A549 (cell line): ENCODE measurements at regions not wholly inside any gene's neighbourhood (a gene's known extent, or its start where the extent isn't known, plus 50 kb on each side); places are given as distances from the start of the nearest gene placed in this dataset.

Source experiments
- ATAC-seq, 2 experiments: fragments of 200-7000 bp in 1 of 2; fragments of >200 bp in 1 of 2; cut with Nextera tagmentation in 1 of 2; cut with Tn5 transposase in 1 of 2; 3 replicates each; pipeline versions ENCODE4 v1.8.0 to v1.9.1; 2018 to 2020; ENCODE audit warnings: mild to moderate bottlenecking in 1 of 2, moderate library complexity in 1 of 2
- CTCF ChIA-PET: fragments of 300-600 bp; sonication (Branson Sonifier 250); formaldehyde crosslinking; extraction: SDS; loops from one replicate; lab custom pipeline; 2021; ENCODE audit warnings: antibody characterized with exemption, inconsistent platforms; lab: Yijun Ruan, JAX
- POLR2A ChIA-PET: fragments of 350-600 bp; formaldehyde crosslinking; extraction: SDS; loops from one replicate; lab custom pipeline; 2021; ENCODE audit warnings: antibody characterized with exemption, inconsistent platforms; lab: Yijun Ruan, JAX
- DNase-seq, 2 experiments: peaks; one replicate each; pipeline versions ENCODE4 v3.0.0 to v3.0.0-alpha.2; 2011 to 2016; ENCODE audit warnings: low read depth in 1 of 2, low spot score in 1 of 2
- FAIRE-seq: peaks from 2 replicates; lab custom pipeline; 2011; peaks lifted over from hg19 to GRCh38; lab: Jason Lieb, UNC
- H3K27ac ChIP-seq, 2 experiments: fragments of >200 bp; sonication (Bioruptor Twin); formaldehyde crosslinking; 3 replicates each; pipeline ENCODE4 v1.5.1; 2016 to 2017
- H3K4me1 ChIP-seq: fragments of >200 bp; sonication (Bioruptor Twin); formaldehyde crosslinking; 3 replicates; pipeline ENCODE4 v1.6.1; 2016
- H3K4me2 ChIP-seq: fragments of >200 bp; sonication (Bioruptor Twin); formaldehyde crosslinking; 3 replicates; pipeline ENCODE4 v1.6.1; 2016
- H3K4me3 ChIP-seq: fragments of >200 bp; sonication (Bioruptor Twin); formaldehyde crosslinking; 3 replicates; pipeline ENCODE4 v1.5.1; 2016
- H3K9me3 ChIP-seq: fragments of >200 bp; sonication (Bioruptor Twin); formaldehyde crosslinking; 3 replicates; pipeline ENCODE4 v1.6.1; 2016
- CBX8 ChIP-seq: fragments of 200-600 bp; sonication (generic); IDR thresholded peaks from 2 replicates; pipeline ENCODE4 v1.6.1; 2016
- EHF ChIP-seq: fragments of 250-450 bp; sonication (Bioruptor Pico); IDR thresholded peaks from 2 replicates; pipeline ENCODE4 v1.5.0; 2020; ENCODE audit warnings: mild to moderate bottlenecking
- EP300 ChIP-seq, 2 experiments: fragments of >200 bp; sonication (Bioruptor Twin); formaldehyde crosslinking; IDR thresholded peaks; 2 replicates in 1 of 2; 3 replicates in 1 of 2; pipeline ENCODE4 v1.6.1; 2016 to 2017
- ESRRA ChIP-seq: fragments of 150-350 bp; IDR thresholded peaks from 2 replicates; pipeline ENCODE4 v1.6.1; 2014; ENCODE audit warnings: mild to moderate bottlenecking, low read length, borderline replicate concordance
- FOSB ChIP-seq: fragments of 250-450 bp; sonication (Bioruptor Pico); IDR thresholded peaks from 2 replicates; pipeline ENCODE4 v1.5.0; 2020; ENCODE audit warnings: mild to moderate bottlenecking, moderate library complexity
- GATA3 ChIP-seq: IDR thresholded peaks from 2 replicates; pipeline ENCODE4 v1.6.1; 2012; ENCODE audit warnings: borderline replicate concordance
- HOXA7 ChIP-seq: fragments of 250-450 bp; sonication (Bioruptor Pico); IDR thresholded peaks from 2 replicates; pipeline ENCODE4 v1.5.0; 2020; ENCODE audit warnings: mild to moderate bottlenecking, moderate library complexity
- MAZ ChIP-seq: fragments of 150-350 bp; IDR thresholded peaks from 2 replicates; pipeline ENCODE4 v1.6.1; 2014; ENCODE audit warnings: antibody characterized with exemption, low read depth, low read length, borderline replicate concordance
- RAD21 ChIP-seq, 2 experiments: fragments of >200 bp in 1 of 2; sonication (Bioruptor Twin) in 1 of 2; formaldehyde crosslinking in 1 of 2; IDR thresholded peaks in 1 of 2; conservative IDR thresholded peaks in 1 of 2; 2 replicates in 1 of 2; 3 replicates in 1 of 2; pipeline ENCODE4 v1.6.1; 2012 to 2018; ENCODE audit warnings: inconsistent platforms in 1 of 2
- RARB ChIP-seq: fragments of 250-450 bp; sonication (Bioruptor Pico); IDR thresholded peaks from 2 replicates; pipeline ENCODE4 v1.8.0; 2021; ENCODE audit warnings: mild to moderate bottlenecking, moderate library complexity
- RFX5 ChIP-seq: fragments of 450-650 bp; IDR thresholded peaks from 2 replicates; pipeline ENCODE4 v1.7.1; 2014; ENCODE audit warnings: antibody characterized with exemption, mild to moderate bottlenecking, moderate library complexity
- TP53 ChIP-seq: fragments of 250-450 bp; sonication (Bioruptor Pico); IDR thresholded peaks from 2 replicates; pipeline ENCODE4 v1.5.0; 2021; ENCODE audit warnings: mild to moderate bottlenecking, moderate library complexity
- WGBS: methylation state at CpG from one replicate; pipeline ENCODE4 v1.1.6; 2017; ENCODE audit errors: missing lambda C conversion rate; 5-methylcytosine and 5-hydroxymethylcytosine counted together
- TF ChIP-seq, protein P1 (sequence below): fragments of >200 bp; sonication (Bioruptor Twin); formaldehyde crosslinking; IDR thresholded peaks from 3 replicates; pipeline ENCODE4 v1.6.1; 2016
- TF ChIP-seq, protein P2 (sequence below): fragments of 200-600 bp; sonication (generic); IDR thresholded peaks from 2 replicates; pipeline ENCODE4 v1.6.1; 2016; ENCODE audit warnings: antibody characterized with exemption, mild to moderate bottlenecking, moderate library complexity
- TF ChIP-seq, protein P3 (sequence below): fragments of 150-350 bp; IDR thresholded peaks from 2 replicates; pipeline ENCODE4 v1.6.1; 2014; ENCODE audit warnings: low read depth, mild to moderate bottlenecking, low read length
- TF ChIP-seq, protein P4 (sequence below): fragments of >200 bp; sonication (Bioruptor Twin); formaldehyde crosslinking; IDR thresholded peaks from 3 replicates; pipeline ENCODE4 v1.5.1; 2016
- TF ChIP-seq, protein P5 (sequence below): fragments of 250-450 bp; sonication (Bioruptor Pico); IDR thresholded peaks from 2 replicates; pipeline ENCODE4 v1.5.0; 2021; ENCODE audit warnings: mild to moderate bottlenecking, moderate library complexity, borderline replicate concordance

DNA sequence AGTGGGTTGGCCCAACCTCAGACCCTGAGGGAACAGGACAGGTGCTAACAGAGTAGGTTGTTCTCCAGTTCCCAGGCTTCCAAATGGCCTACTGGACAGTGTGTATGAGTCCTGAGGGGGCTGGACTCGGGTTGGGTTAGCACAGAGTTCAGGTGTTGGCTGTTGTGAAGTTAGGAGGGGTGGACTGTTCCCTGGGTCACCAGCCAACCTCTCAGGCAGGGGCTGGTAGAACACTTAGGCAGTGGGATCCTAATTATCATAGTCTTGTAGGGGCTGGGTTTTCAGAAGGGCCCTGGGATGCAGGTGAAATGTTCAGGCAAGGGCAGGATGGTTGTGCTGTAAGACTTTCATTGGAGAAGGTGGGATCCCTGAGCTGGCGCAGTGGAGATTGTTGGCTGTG is 293.0 kb downstream of the ZWINT start:
- 40% methylated on average over 2 of the region's 2 CpGs for WGBS
- Histone ChIP-seq H3K9me3 (peaks cover 2% of the 10 kb centered on the region; the same call in 1 of the 3 replicates), H3K4me3 (no peak overlapping the region), H3K4me1 (no peaks in the 10 kb centered on the region), H3K27ac (no peak overlapping the region), H3K4me2 (no peak overlapping the region)
- POLR2A ChIA-PET: no interaction called here
- FAIRE-seq: no peak
- CTCF ChIA-PET: no interaction called here
- ATAC-seq: no peak
- DNase-seq: no peak
- TF ChIP-seq RFX5 (no peak), MAZ (no peak), GATA3 (no peak), HOXA7 (CRISPR knock-in tag) (no peak), ESRRA (no peak), RAD21 (conservative IDR thresholded peaks at IDR 0.05 in 1 of 2, IDR thresholded peaks at IDR 0.05 in 1 of 2) (no peak), EP300 (IDR thresholded peaks at IDR 0.05) (no peak), FOSB (CRISPR knock-in tag) (no peak), TP53 (CRISPR knock-in tag) (no peak), CBX8 (no peak), RARB (CRISPR knock-in tag) (no peak), EHF (no peak)
- TF ChIP-seq, protein P1, sequence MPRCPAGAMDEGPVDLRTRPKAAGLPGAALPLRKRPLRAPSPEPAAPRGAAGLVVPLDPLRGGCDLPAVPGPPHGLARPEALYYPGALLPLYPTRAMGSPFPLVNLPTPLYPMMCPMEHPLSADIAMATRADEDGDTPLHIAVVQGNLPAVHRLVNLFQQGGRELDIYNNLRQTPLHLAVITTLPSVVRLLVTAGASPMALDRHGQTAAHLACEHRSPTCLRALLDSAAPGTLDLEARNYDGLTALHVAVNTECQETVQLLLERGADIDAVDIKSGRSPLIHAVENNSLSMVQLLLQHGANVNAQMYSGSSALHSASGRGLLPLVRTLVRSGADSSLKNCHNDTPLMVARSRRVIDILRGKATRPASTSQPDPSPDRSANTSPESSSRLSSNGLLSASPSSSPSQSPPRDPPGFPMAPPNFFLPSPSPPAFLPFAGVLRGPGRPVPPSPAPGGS: no peak
- TF ChIP-seq, protein P2, sequence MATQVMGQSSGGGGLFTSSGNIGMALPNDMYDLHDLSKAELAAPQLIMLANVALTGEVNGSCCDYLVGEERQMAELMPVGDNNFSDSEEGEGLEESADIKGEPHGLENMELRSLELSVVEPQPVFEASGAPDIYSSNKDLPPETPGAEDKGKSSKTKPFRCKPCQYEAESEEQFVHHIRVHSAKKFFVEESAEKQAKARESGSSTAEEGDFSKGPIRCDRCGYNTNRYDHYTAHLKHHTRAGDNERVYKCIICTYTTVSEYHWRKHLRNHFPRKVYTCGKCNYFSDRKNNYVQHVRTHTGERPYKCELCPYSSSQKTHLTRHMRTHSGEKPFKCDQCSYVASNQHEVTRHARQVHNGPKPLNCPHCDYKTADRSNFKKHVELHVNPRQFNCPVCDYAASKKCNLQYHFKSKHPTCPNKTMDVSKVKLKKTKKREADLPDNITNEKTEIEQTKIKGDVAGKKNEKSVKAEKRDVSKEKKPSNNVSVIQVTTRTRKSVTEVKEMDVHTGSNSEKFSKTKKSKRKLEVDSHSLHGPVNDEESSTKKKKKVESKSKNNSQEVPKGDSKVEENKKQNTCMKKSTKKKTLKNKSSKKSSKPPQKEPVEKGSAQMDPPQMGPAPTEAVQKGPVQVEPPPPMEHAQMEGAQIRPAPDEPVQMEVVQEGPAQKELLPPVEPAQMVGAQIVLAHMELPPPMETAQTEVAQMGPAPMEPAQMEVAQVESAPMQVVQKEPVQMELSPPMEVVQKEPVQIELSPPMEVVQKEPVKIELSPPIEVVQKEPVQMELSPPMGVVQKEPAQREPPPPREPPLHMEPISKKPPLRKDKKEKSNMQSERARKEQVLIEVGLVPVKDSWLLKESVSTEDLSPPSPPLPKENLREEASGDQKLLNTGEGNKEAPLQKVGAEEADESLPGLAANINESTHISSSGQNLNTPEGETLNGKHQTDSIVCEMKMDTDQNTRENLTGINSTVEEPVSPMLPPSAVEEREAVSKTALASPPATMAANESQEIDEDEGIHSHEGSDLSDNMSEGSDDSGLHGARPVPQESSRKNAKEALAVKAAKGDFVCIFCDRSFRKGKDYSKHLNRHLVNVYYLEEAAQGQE: no peak
- TF ChIP-seq, protein P3, sequence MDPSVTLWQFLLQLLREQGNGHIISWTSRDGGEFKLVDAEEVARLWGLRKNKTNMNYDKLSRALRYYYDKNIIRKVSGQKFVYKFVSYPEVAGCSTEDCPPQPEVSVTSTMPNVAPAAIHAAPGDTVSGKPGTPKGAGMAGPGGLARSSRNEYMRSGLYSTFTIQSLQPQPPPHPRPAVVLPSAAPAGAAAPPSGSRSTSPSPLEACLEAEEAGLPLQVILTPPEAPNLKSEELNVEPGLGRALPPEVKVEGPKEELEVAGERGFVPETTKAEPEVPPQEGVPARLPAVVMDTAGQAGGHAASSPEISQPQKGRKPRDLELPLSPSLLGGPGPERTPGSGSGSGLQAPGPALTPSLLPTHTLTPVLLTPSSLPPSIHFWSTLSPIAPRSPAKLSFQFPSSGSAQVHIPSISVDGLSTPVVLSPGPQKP: no peak
- TF ChIP-seq, protein P4, sequence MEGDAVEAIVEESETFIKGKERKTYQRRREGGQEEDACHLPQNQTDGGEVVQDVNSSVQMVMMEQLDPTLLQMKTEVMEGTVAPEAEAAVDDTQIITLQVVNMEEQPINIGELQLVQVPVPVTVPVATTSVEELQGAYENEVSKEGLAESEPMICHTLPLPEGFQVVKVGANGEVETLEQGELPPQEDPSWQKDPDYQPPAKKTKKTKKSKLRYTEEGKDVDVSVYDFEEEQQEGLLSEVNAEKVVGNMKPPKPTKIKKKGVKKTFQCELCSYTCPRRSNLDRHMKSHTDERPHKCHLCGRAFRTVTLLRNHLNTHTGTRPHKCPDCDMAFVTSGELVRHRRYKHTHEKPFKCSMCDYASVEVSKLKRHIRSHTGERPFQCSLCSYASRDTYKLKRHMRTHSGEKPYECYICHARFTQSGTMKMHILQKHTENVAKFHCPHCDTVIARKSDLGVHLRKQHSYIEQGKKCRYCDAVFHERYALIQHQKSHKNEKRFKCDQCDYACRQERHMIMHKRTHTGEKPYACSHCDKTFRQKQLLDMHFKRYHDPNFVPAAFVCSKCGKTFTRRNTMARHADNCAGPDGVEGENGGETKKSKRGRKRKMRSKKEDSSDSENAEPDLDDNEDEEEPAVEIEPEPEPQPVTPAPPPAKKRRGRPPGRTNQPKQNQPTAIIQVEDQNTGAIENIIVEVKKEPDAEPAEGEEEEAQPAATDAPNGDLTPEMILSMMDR: no peak
- TF ChIP-seq, protein P5, sequence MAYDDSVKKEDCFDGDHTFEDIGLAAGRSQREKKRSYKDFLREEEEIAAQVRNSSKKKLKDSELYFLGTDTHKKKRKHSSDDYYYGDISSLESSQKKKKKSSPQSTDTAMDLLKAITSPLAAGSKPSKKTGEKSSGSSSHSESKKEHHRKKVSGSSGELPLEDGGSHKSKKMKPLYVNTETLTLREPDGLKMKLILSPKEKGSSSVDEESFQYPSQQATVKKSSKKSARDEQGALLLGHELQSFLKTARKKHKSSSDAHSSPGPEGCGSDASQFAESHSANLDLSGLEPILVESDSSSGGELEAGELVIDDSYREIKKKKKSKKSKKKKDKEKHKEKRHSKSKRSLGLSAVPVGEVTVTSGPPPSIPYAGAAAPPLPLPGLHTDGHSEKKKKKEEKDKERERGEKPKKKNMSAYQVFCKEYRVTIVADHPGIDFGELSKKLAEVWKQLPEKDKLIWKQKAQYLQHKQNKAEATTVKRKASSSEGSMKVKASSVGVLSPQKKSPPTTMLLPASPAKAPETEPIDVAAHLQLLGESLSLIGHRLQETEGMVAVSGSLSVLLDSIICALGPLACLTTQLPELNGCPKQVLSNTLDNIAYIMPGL (CRISPR knock-in tag): no peak

DNA sequence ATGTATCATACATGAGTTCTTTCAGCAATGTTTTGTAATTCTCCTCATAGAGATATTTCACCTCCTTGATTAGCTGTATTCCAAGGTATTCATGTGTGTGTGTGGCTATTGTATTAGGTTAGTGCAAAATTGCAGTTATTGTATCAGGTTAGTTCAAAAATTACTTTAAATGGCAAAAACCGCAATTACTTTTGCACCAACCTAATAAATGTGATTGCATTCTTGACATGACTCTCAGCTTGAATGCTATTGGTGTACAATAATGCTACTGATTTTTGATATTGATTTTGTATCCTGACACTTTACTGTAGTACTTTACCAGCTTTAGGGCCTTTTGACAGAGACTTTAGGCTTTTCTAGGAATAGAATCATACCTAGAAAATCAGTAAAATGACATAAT is 297.4 kb downstream of the ZWINT start:
- WGBS: 27% methylated on average over 1 of the region's 1 CpG

More for the DNA sequence above, 297.4 kb downstream of the ZWINT start:
- DNase-seq (no peak), FAIRE-seq (no peak), ATAC-seq (no peak)
- POLR2A ChIA-PET: no interaction called here
- no peak overlapping the region for H3K27ac ChIP-seq
- CTCF ChIA-PET: no interaction called here
- no peaks in the 10 kb centered on the region for H3K9me3 ChIP-seq
- H3K4me2 ChIP-seq: no peak overlapping the region
- no peak for TF ChIP-seq RAD21 (conservative IDR thresholded peaks at IDR 0.05 in 1 of 2, IDR thresholded peaks at IDR 0.05 in 1 of 2)
- H3K4me1 ChIP-seq: no peaks in the 10 kb centered on the region
- no peak overlapping the region for H3K4me3 ChIP-seq
